GM12878 (cell line): ENCODE measurements at regions not wholly inside any gene's neighbourhood (a gene's known extent, or its start where the extent isn't known, plus 50 kb on each side); places are given as distances from the start of the nearest gene placed in this dataset.

Source experiments
- ATAC-seq: fragments of 200-7000 bp; cut with Tn5 transposase; 3 replicates; pipeline ENCODE4 v1.9.1; 2020; ENCODE audit warnings: mild to moderate bottlenecking, moderate library complexity
- BruUV-seq: library from RNA; stranded (reverse); fragments of 400-500 nt; replicated peaks from 2 replicates; lab custom pipeline; 2021; lab: Mats Ljungman, UMichigan
- CTCF ChIA-PET: fragments of 300-600 bp; sonication (Branson Sonifier 250); formaldehyde crosslinking; extraction: SDS; loops from one replicate; lab custom pipeline; 2021; ENCODE audit warnings: inconsistent platforms; lab: Yijun Ruan, JAX
- POLR2A ChIA-PET: fragments of 350-600 bp; formaldehyde crosslinking; extraction: SDS; loops from one replicate; lab custom pipeline; 2021; ENCODE audit warnings: inconsistent platforms; lab: Charles Lee
- RAD21 ChIA-PET: fragments of 300-600 bp; sonication (Branson Sonifier 250); formaldehyde crosslinking; loops from one replicate; lab custom pipeline; 2023; ENCODE audit warnings: antibody characterized with exemption; ENCODE audit not compliant: unreplicated experiment; lab: Charles Lee
- SMC1A ChIA-PET: fragments of 300-600 bp; sonication (Branson Sonifier 250); formaldehyde crosslinking; loops from one replicate; lab custom pipeline; 2023; ENCODE audit not compliant: unreplicated experiment, uncharacterized antibody; lab: Charles Lee
- DNase-seq: peaks from one replicate; pipeline ENCODE4 v3.0.0-alpha.2; 2011; ENCODE audit warnings: low read depth, low spot score
- FAIRE-seq: peaks from 3 replicates; lab custom pipeline; 2011; peaks lifted over from hg19 to GRCh38; lab: Jason Lieb, UNC
- H2AFZ ChIP-seq: 2 replicates; pipeline ENCODE4 v1.6.0; 2011; ENCODE audit warnings: low read depth, low read length, control low read depth; ENCODE audit not compliant: control insufficient read depth
- H3K27ac ChIP-seq: 2 replicates; pipeline ENCODE4 v1.5.1; 2011; ENCODE audit warnings: control low read depth; ENCODE audit not compliant: control insufficient read depth, insufficient read depth
- H3K27me3 ChIP-seq, 2 experiments: replicated peaks in 1 of 2; 2 replicates each; pipeline versions ENCODE4 v1.6.0 to v1.6.1; 2011; ENCODE audit warnings: low read length in 1 of 2; ENCODE audit not compliant: control insufficient read depth in 2 of 2, insufficient read depth in 2 of 2
- H3K36me3 ChIP-seq, 2 experiments: 2 replicates each; pipeline ENCODE4 v1.5.1; 2011; ENCODE audit warnings: low read length in 1 of 2; ENCODE audit not compliant: control insufficient read depth in 2 of 2, insufficient read depth in 2 of 2
- H3K4me1 ChIP-seq: 2 replicates; pipeline ENCODE4 v1.6.1; 2011; ENCODE audit warnings: mild to moderate bottlenecking, low read length, moderate library complexity, mixed read lengths; ENCODE audit not compliant: control insufficient read depth, insufficient read depth
- H3K4me2 ChIP-seq: 2 replicates; pipeline ENCODE4 v1.6.0; 2011; ENCODE audit warnings: control low read depth; ENCODE audit not compliant: control insufficient read depth, insufficient read depth
- H3K4me3 ChIP-seq: fragments of 200-600 bp; sonication (generic); 2 replicates; pipeline ENCODE4 v1.5.1; 2016
- H3K79me2 ChIP-seq: 2 replicates; pipeline ENCODE4 v1.6.0; 2011; ENCODE audit warnings: low read length; ENCODE audit not compliant: control insufficient read depth, insufficient read depth
- H3K9ac ChIP-seq: 2 replicates; pipeline ENCODE4 v1.8.0; 2011; ENCODE audit warnings: low read length, control low read depth, mixed read lengths; ENCODE audit not compliant: control insufficient read depth, insufficient read depth
- H3K9me3 ChIP-seq: replicated peaks from 3 replicates; pipeline ENCODE4 v1.5.1; 2011; ENCODE audit warnings: mild to moderate bottlenecking, low read length; ENCODE audit not compliant: control insufficient read depth, insufficient read depth
- H4K20me1 ChIP-seq: 2 replicates; pipeline ENCODE4 v1.6.0; 2011; ENCODE audit not compliant: control insufficient read depth, insufficient read depth
- BRCA1 ChIP-seq: IDR thresholded peaks from 2 replicates; pipeline ENCODE4 v1.6.1; 2011; ENCODE audit warnings: low read depth, low read length, improper control_type of control experiment
- ETV6 ChIP-seq, 2 experiments: fragments of 450-650 bp in 1 of 2; IDR thresholded peaks in 1 of 2; conservative IDR thresholded peaks in 1 of 2; 2 replicates each; pipeline ENCODE4 v1.6.1; 2014; ENCODE audit warnings: antibody characterized with exemption in 1 of 2, borderline replicate concordance in 1 of 2, low read depth in 1 of 2, mild to moderate bottlenecking in 1 of 2, moderate library complexity in 1 of 2
- EZH2 ChIP-seq: IDR thresholded peaks from 2 replicates; pipeline ENCODE4 v1.6.1; 2012; ENCODE audit warnings: low read depth, mild to moderate bottlenecking, control low read depth, inconsistent platforms, low read length, borderline replicate concordance; ENCODE audit not compliant: control insufficient read depth
- FOS ChIP-seq: IDR thresholded peaks from 3 replicates; pipeline ENCODE4 v1.6.1; 2011; ENCODE audit warnings: borderline replicate concordance; ENCODE audit not compliant: insufficient read length; ENCODE audit errors: extremely low read depth
- FOXK2 ChIP-seq: fragments of 450-650 bp; IDR thresholded peaks from 2 replicates; pipeline ENCODE4 v1.6.1; 2017; ENCODE audit warnings: mild to moderate bottlenecking, moderate library complexity
- GATAD2B ChIP-seq: fragments of 450-650 bp; conservative IDR thresholded peaks from 2 replicates; pipeline ENCODE4 v1.6.1; 2017; ENCODE audit warnings: low read depth, mild to moderate bottlenecking, moderate library complexity
- HDAC6 ChIP-seq: fragments of 200-600 bp; sonication (generic); IDR thresholded peaks from one replicate; pipeline ENCODE4 v1.8.0; 2017; ENCODE audit warnings: antibody characterized with exemption; ENCODE audit not compliant: unreplicated experiment
- HSF1 ChIP-seq: fragments of 150-350 bp; IDR thresholded peaks from 2 replicates; pipeline ENCODE4 v1.6.1; 2014; ENCODE audit warnings: mild to moderate bottlenecking, low read depth, low read length
- MEF2B ChIP-seq: fragments of 450-650 bp; IDR thresholded peaks from 2 replicates; pipeline ENCODE4 v1.6.1; 2018; ENCODE audit warnings: mild to moderate bottlenecking, moderate library complexity; ENCODE audit not compliant: partially characterized antibody, poor library complexity, severe bottlenecking
- MYC ChIP-seq: IDR thresholded peaks from 2 replicates; pipeline ENCODE4 v1.6.1; 2011; ENCODE audit warnings: mild to moderate bottlenecking, low read length, moderate library complexity, inconsistent platforms; ENCODE audit not compliant: insufficient read depth, insufficient replicate concordance, insufficient read length, severe bottlenecking
- NFIC ChIP-seq: IDR thresholded peaks from 2 replicates; pipeline ENCODE4 v1.6.1; 2012; ENCODE audit warnings: low read depth, mild to moderate bottlenecking, inconsistent platforms, low read length, moderate library complexity
- RB1 ChIP-seq: fragments of 450-650 bp; formaldehyde crosslinking; IDR thresholded peaks from 2 replicates; pipeline ENCODE4 v1.6.1; 2017; ENCODE audit warnings: mild to moderate bottlenecking, borderline replicate concordance
- RBBP5 ChIP-seq: fragments of 200-600 bp; sonication (generic); conservative IDR thresholded peaks from 2 replicates; pipeline ENCODE4 v1.6.1; 2016
- SMARCA5 ChIP-seq: fragments of 450-650 bp; IDR thresholded peaks from 2 replicates; pipeline ENCODE4 v1.6.1; 2017; ENCODE audit warnings: mild to moderate bottlenecking
- ZBTB33 ChIP-seq: fragments of 450-650 bp; IDR thresholded peaks from 2 replicates; pipeline ENCODE4 v1.6.1; 2017; ENCODE audit warnings: mild to moderate bottlenecking
- ZNF207 ChIP-seq: fragments of 450-650 bp; IDR thresholded peaks from 2 replicates; pipeline ENCODE4 v1.6.1; 2014; ENCODE audit warnings: antibody characterized with exemption, mild to moderate bottlenecking, borderline replicate concordance
- ZNF622 ChIP-seq: fragments of 450-650 bp; IDR thresholded peaks from 2 replicates; pipeline ENCODE4 v1.6.1; 2017; ENCODE audit warnings: mild to moderate bottlenecking, inconsistent platforms
- WGBS: methylation state at CpG from one replicate; pipeline ENCODE4 v1.1.6; 2016; ENCODE audit warnings: low lambda C conversion rate; ENCODE audit not compliant: insufficient replicate concordance, insufficient coverage; ENCODE audit errors: missing lambda C conversion rate; 5-methylcytosine and 5-hydroxymethylcytosine counted together
- in situ Hi-C: fragments of 300-500 bp; cut with MboI; formaldehyde crosslinking; loops from 9 replicates; pipeline ENCODE4 v1.14.3; 2018; ENCODE audit warnings: mixed read lengths
- intact Hi-C: fragments of 100-400 bp; cut with micrococcal nuclease; formaldehyde crosslinking; loops from one replicate; pipeline ENCODE4 v1.14.2; 2022; ENCODE audit not compliant: unreplicated experiment

- DNase-seq (no peak), ATAC-seq (no peak), FAIRE-seq (no peak)
- intact Hi-C loops (no loop called here), in situ Hi-C loops (no loop called here)
- H2AFZ ChIP-seq, result no peak overlapping the region
- ChIA-PET SMC1A (interaction anchor here (0.7 kb wide), 1 partner anchor 16 kb away, joined by 3 read pairs; no protein-coding TSS in a partner anchor), CTCF (no interaction called here), POLR2A (no interaction called here), RAD21 (no interaction called here)
- no peaks in the 10 kb centered on the region for H3K4me1 ChIP-seq
- TF ChIP-seq FOXK2 (no peak), HDAC6 (no peak), EZH2 (no peak), GATAD2B (no peak), ZNF207 (no peak), FOS (no peak), RBBP5 (no peak), NFIC (no peak), MEF2B (no peak)
- no peak overlapping the region for H3K27ac ChIP-seq
- H3K9me3 ChIP-seq, result no peaks in the 10 kb centered on the region
- no peaks in the 10 kb centered on the region for H3K27me3 ChIP-seq
- no peaks in the 10 kb centered on the region for H3K79me2 ChIP-seq
- no peak overlapping the region for H3K4me3 ChIP-seq
- H3K36me3 ChIP-seq, result no peaks in the 10 kb centered on the region
- no TSS peak for BruUV-seq
- H3K4me2 ChIP-seq, result no peak overlapping the region
- no peaks in the 10 kb centered on the region for H4K20me1 ChIP-seq
- no peak overlapping the region for H3K9ac ChIP-seq
- 15% methylated on average over 3 of the region's 3 CpGs for WGBS
Observed at GRCh38 chr13:105334211-105334610, 1201.3 kb downstream of the EFNB2 start.

GRCh38 chr13:105333416-105333815, 1202.0 kb downstream of the EFNB2 start:
- SMC1A ChIA-PET, result no interaction called here
- POLR2A ChIA-PET, result no interaction called here
- H3K9me3 ChIP-seq, result no peaks in the 10 kb centered on the region
- no peak overlapping the region for H2AFZ ChIP-seq
- DNase-seq (no peak), ATAC-seq (no peak), FAIRE-seq (no peak)
- BruUV-seq, result no TSS peak
- H3K27me3 ChIP-seq, result no peaks in the 10 kb centered on the region
- no peak overlapping the region for H3K4me3 ChIP-seq
- 60% methylated on average over 5 of the region's 5 CpGs for WGBS
- no peaks in the 10 kb centered on the region for H4K20me1 ChIP-seq
- H3K4me1 ChIP-seq, result no peaks in the 10 kb centered on the region
- H3K36me3 ChIP-seq, result no peaks in the 10 kb centered on the region
- in situ Hi-C loops, result no loop called here
- H3K79me2 ChIP-seq, result no peaks in the 10 kb centered on the region
- CTCF ChIA-PET, result no interaction called here
- H3K27ac ChIP-seq, result no peak overlapping the region
- no peak overlapping the region for H3K9ac ChIP-seq
- no peak overlapping the region for H3K4me2 ChIP-seq
- intact Hi-C loops, result no loop called here
- RAD21 ChIA-PET, result no interaction called here
- TF ChIP-seq MYC (no peak), HSF1 (no peak), SMARCA5 (no peak), ETV6 (conservative IDR thresholded peaks at IDR 0.05 in 1 of 2, IDR thresholded peaks at IDR 0.05 in 1 of 2; ENCODE audit: borderline replicate concordance in 1 of 2, low read depth in 1 of 2) (no peak), ZBTB33 (no peak), RB1 (no peak), ZNF622 (no peak), BRCA1 (no peak)
